ENCODE measurements at regions not wholly inside any gene's neighbourhood (a gene's known extent, or its start where the extent isn't known, plus 50 kb on each side); places are given as distances from the start of the nearest gene placed in this dataset.

GRCh38 chr15:79513417-79513816, 81.3 kb downstream of the MINAR1 start:
- DNase-seq (ENCODE audit: low read depth) = no peak
- no peak overlapping the region for H3K4me3 ChIP-seq (ENCODE audit: low read depth, low read length)
- TF ChIP-seq CTCF (conservative IDR thresholded peaks at IDR 0.05; ENCODE audit: low read depth, low read length) = no peak

- TF ChIP-seq CTCF (conservative IDR thresholded peaks at IDR 0.05; ENCODE audit: low read depth, low read length) = no peak
- H3K4me3 ChIP-seq (ENCODE audit: low read depth, low read length) = no peak overlapping the region
- no peak for DNase-seq (ENCODE audit: low read depth)
These were observed 81.8 kb downstream of the MINAR1 start for GRCh38 chr15:79513940-79514339.

- DNase-seq (ENCODE audit: low read depth) = no peak
- H3K4me3 ChIP-seq (ENCODE audit: low read depth, low read length) = no peak overlapping the region
- TF ChIP-seq CTCF (conservative IDR thresholded peaks at IDR 0.05; ENCODE audit: low read depth, low read length) = no peak
These were observed 83.3 kb downstream of the MINAR1 start for GRCh38 chr15:79515300-79516027.

- no peak overlapping the region for H3K4me3 ChIP-seq (ENCODE audit: low read depth, low read length)
- no peak for TF ChIP-seq CTCF (conservative IDR thresholded peaks at IDR 0.05; ENCODE audit: low read depth, low read length)
These were observed 84.0 kb downstream of the MINAR1 start for GRCh38 chr15:79516155-79516554.

GRCh38 chr15:79516646-79517045, 84.5 kb downstream of the MINAR1 start:
- TF ChIP-seq CTCF (conservative IDR thresholded peaks at IDR 0.05; ENCODE audit: low read depth, low read length) = no peak

More at GRCh38 chr15:79516155-79516554, 84.0 kb downstream of the MINAR1 start:
- DNase-seq (ENCODE audit: low read depth) = no peak

GRCh38 chr15:79519628-79520027, 87.5 kb downstream of the MINAR1 start:
- H3K4me3 ChIP-seq (ENCODE audit: low read depth, low read length) = no peak overlapping the region
- no peak for TF ChIP-seq CTCF (conservative IDR thresholded peaks at IDR 0.05; ENCODE audit: low read depth, low read length)
- no peak for DNase-seq (ENCODE audit: low read depth)

More at GRCh38 chr15:79516646-79517045, 84.5 kb downstream of the MINAR1 start:
- H3K4me3 ChIP-seq (ENCODE audit: low read depth, low read length) = no peak overlapping the region
- DNase-seq (ENCODE audit: low read depth) = no peak

- TF ChIP-seq CTCF (conservative IDR thresholded peaks at IDR 0.05; ENCODE audit: low read depth, low read length) = no peak
- H3K4me3 ChIP-seq (ENCODE audit: low read depth, low read length) = no peak overlapping the region
- DNase-seq (ENCODE audit: low read depth) = no peak
These were observed 88.5 kb downstream of the MINAR1 start for GRCh38 chr15:79520654-79521053.
